ENCODE measurements at regions not wholly inside any gene's neighbourhood (a gene's known extent, or its start where the extent isn't known, plus 50 kb on each side); places are given as distances from the start of the nearest gene placed in this dataset.

DNA sequence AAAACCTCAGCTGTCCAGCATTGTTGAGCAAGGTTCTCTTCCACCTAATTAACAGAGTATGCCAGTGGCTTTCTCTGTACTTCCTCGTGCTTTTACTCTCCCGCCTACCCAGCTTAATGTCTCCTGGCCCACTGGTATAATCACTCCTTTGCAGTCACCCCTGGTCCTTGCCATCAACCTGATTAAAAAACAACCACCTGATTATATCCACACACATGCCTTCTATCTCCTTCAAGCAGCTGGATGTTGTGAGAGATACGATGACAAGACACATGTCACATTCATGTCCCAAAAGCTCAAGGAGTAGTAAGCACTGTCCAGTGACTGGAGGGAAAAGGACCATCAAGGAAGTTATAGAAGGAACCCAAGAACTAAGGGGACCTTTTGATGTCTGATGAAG lies 241.3 kb upstream of the GRIP1 start:
- Histone ChIP-seq H3K36me3 (replicated peaks) (no peaks in the 10 kb centered on the region), H3K27me3 (ENCODE audit: low read depth) (no peaks in the 10 kb centered on the region), H3K4me1 (no peaks in the 10 kb centered on the region), H3K4me3 (no peak overlapping the region), H3K9me3 (no peaks in the 10 kb centered on the region)
- in situ Hi-C loops (cut with MboI; ENCODE audit: low sequenced_read_pairs) = no loop called here
- no peak for DNase-seq (ENCODE audit: low spot score in 2 of 2)

DNA sequence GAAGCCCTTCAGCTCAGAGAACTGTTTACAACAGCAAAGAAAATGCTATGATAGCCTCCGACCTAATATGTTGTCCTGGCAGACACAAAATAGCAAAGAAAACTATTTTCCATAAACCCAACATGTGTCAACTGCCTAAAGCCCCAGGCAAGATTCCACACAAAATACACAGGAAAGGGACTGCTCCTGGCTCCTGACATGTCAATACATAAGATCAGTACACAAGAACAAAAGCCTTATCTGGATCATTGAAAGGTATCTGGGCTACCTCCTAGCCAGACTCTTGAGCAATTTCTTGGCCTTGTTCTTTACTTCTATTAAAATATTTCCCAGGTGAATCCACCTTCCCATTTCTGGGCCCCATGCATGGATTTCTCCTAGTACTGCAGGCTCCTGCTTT lies 242.3 kb upstream of the GRIP1 start:
- Histone ChIP-seq H3K4me3 (no peak overlapping the region), H3K4me1 (no peaks in the 10 kb centered on the region), H3K36me3 (replicated peaks) (no peaks in the 10 kb centered on the region), H3K9me3 (no peaks in the 10 kb centered on the region), H3K27me3 (ENCODE audit: low read depth) (no peaks in the 10 kb centered on the region)
- in situ Hi-C loops (cut with MboI; ENCODE audit: low sequenced_read_pairs) = no loop called here
- no peak for DNase-seq (ENCODE audit: low spot score in 2 of 2)

DNA sequence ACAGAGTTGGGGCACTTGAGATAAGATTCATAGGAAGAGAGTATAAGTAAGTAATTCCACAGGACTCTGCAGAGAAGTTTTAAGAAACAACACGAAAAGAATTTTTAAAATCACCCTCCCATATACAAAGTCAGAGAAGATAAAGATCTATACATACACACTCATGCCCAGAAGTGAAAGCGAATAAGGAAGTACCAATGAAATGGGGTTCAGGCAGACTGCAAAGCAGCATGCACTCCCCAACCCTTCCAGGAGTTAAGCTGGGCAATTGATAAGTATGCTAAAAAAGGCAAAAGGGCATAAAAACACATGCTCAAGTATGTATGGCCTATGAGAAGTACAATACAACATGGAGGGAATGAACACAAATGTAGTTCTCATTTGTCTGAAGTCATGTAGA lies 246.2 kb upstream of the GRIP1 start:
- no peak overlapping the region for H3K4me3 ChIP-seq
- no peaks in the 10 kb centered on the region for H3K27me3 ChIP-seq (ENCODE audit: low read depth)
- no peaks in the 10 kb centered on the region for H3K36me3 ChIP-seq (replicated peaks)
- H3K9me3 ChIP-seq = no peaks in the 10 kb centered on the region
- in situ Hi-C loops (cut with MboI; ENCODE audit: low sequenced_read_pairs) = no loop called here
- no peak for DNase-seq (ENCODE audit: low spot score in 2 of 2)
- no peaks in the 10 kb centered on the region for H3K4me1 ChIP-seq

DNA sequence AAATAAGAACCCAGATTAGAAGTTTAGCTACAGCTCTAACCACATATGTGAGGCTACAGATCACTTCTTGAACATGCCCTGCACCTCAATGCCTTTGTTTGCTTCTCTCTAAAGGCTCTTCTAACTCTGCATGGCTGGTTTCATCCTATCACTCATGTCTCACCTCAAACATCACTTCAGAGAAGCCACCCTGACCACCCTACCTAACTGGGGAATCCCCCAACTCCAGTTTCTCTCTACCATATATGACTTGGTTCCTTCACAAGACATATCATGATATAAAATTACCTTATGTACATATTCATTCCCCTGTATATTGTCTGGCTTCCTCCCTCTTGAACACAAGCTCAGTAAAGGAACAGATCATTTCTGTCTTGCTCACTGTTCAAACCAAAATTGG lies 250.2 kb upstream of the GRIP1 start:
- Histone ChIP-seq H3K4me3 (no peak overlapping the region), H3K4me1 (no peaks in the 10 kb centered on the region), H3K27me3 (ENCODE audit: low read depth) (no peaks in the 10 kb centered on the region), H3K36me3 (replicated peaks) (no peaks in the 10 kb centered on the region), H3K9me3 (no peaks in the 10 kb centered on the region)
- DNase-seq (ENCODE audit: low spot score in 2 of 2) = no peak
- in situ Hi-C loops (cut with MboI; ENCODE audit: low sequenced_read_pairs) = no loop called here

DNA sequence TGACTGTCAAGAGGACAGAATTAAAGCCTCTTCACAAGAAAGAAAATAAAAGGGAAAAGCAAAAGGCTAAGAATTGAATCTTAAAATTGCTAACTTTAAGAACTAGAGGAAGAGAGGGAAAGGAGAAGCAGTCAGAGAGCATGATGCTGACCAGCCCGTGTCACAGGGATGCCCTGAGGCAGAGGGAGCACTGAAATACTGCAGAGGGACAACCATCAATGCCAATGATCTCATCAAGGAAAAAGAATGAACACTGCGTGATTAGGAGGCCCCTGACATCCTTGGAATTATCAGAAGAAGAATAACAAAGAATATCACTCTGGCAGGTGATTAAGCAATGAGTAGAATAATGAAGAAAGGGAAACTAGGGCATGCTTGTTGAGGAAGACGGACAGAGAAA lies 252.2 kb upstream of the GRIP1 start:
- no peaks in the 10 kb centered on the region for H3K36me3 ChIP-seq (replicated peaks)
- no peak overlapping the region for H3K4me3 ChIP-seq
- H3K27me3 ChIP-seq (ENCODE audit: low read depth) = no peaks in the 10 kb centered on the region
- in situ Hi-C loops (cut with MboI; ENCODE audit: low sequenced_read_pairs) = no loop called here
- H3K4me1 ChIP-seq = no peaks in the 10 kb centered on the region
- no peak for DNase-seq (ENCODE audit: low spot score in 2 of 2)
- H3K9me3 ChIP-seq = no peaks in the 10 kb centered on the region

DNA sequence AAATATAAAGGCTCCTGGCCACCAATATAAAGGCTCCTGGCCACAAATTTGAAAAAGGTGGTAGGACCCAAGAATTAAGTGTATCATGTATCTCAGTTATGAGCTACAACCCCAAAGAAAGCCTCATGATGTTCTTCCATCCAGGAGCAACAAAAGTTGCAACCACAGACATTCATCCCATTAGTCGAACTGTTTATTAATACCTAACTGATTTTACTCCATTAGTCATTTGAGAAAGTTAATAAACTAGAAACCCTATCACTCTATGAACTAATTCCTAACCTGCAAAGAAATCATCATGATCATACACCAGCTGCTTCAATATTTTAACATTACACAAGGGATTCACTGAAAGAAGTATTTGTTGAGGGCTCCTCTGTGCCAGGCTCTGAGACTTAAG lies 253.2 kb upstream of the GRIP1 start:
- Histone ChIP-seq H3K9me3 (no peaks in the 10 kb centered on the region), H3K4me3 (no peak overlapping the region), H3K36me3 (replicated peaks) (no peaks in the 10 kb centered on the region), H3K4me1 (no peaks in the 10 kb centered on the region), H3K27me3 (ENCODE audit: low read depth) (no peaks in the 10 kb centered on the region)
- DNase-seq (ENCODE audit: low spot score in 2 of 2) = no peak
- in situ Hi-C loops (cut with MboI; ENCODE audit: low sequenced_read_pairs) = no loop called here

DNA sequence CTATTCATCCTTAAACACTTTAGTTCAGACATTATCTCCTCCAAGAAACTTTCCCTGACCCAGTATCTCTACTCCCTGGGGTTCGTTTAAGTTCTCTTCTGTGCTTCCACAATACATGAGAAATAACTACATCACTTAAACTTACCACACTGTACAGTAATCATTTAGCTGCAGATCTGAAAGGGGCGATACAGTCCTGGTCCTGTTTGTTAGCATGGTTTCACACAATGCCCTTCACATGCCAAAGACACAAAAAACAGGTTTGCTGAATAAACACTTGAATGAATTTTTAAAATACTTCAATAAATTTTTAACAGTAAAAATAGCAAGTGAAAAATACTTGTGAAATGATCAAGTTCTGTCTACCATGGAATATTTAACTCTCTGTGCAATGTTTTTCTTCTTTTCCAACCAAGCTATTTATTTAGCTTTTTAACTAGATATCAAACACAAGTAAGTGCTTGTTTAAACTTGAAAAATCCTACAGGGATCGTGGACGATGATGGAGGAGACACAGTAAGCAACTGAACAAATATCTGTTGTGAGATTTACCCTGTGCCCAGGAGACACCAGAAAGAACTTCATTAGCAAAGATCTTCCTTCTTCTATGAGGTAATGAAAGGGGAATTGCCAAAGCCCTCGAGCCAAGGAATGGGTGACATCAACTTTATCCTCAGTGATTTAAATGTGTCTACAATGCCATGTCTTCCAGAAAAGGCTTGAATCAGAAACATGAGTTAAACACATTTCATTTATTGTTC lies 255.6 kb upstream of the GRIP1 start:
- no peaks in the 10 kb centered on the region for H3K4me1 ChIP-seq
- in situ Hi-C loops (cut with MboI; ENCODE audit: low sequenced_read_pairs) = no loop called here
- no peak overlapping the region for H3K4me3 ChIP-seq
- DNase-seq (ENCODE audit: low spot score in 2 of 2) = no peak
- H3K27me3 ChIP-seq (ENCODE audit: low read depth) = no peaks in the 10 kb centered on the region
- H3K9me3 ChIP-seq = no peaks in the 10 kb centered on the region
- H3K36me3 ChIP-seq (replicated peaks) = no peaks in the 10 kb centered on the region

DNA sequence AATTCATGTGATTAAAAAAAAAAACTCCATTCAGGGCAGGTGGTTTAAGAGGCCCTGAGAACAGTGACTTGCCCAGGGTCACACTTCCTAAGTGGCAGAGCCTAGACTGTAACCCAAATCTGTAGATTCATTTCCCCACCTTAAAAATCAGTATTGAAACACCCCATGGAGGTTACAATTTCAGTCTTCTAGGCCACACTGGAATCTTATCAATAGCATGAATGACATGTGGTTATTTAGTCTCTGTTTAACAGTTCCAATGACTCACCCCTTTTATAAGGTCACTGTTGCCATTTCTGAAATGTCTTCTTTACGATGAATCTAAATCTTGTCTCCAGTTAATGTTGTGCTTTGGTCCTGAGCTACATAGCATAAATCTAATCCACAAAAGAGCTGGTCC lies 262.3 kb upstream of the GRIP1 start:
- H3K36me3 ChIP-seq (replicated peaks) = no peaks in the 10 kb centered on the region
- no peaks in the 10 kb centered on the region for H3K4me1 ChIP-seq
- no peaks in the 10 kb centered on the region for H3K9me3 ChIP-seq
- H3K4me3 ChIP-seq = no peak overlapping the region
- in situ Hi-C loops (cut with MboI; ENCODE audit: low sequenced_read_pairs) = no loop called here
- no peak for DNase-seq (ENCODE audit: low spot score in 2 of 2)
- no peaks in the 10 kb centered on the region for H3K27me3 ChIP-seq (ENCODE audit: low read depth)

DNA sequence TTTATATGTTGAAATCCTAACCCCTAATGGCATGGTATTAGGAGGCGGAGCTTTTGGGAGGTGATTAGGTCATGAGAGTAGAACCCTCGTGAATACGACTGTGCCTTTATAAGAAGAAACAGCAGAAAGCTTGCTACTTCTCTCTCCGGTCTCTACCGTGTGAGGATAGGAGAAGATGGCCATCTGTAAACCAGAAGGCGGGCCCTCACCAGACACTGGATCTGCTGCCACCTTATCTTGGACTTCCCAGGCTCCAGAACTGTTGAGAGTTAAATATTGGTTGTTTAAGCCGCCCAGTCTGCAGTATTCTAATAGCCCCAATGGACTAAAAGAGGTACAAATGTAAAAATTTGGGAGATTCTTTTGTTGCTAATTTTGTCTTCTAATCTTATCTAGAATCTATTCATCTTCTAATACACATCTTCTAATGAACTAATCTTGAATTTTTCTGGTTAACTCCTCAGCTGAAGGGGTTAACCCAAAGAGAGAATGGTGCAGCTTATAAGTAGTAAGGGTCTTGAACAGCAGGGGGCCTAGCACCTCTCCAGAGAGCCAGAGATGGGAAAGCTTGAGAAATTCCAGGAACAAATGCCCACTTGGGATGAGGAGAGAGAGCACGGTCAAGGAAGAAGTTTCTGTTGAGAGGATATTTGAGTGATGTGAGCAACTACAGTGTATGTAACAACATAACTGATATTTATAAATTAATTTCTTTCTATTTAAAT lies 264.0 kb upstream of the GRIP1 start:
- no peaks in the 10 kb centered on the region for H3K36me3 ChIP-seq (replicated peaks)
- H3K4me3 ChIP-seq = no peak overlapping the region
- no peaks in the 10 kb centered on the region for H3K4me1 ChIP-seq
- peak in 1 of 2 experiments; percentile 12 for DNase-seq (ENCODE audit: low spot score in 2 of 2)
- in situ Hi-C loops (cut with MboI; ENCODE audit: low sequenced_read_pairs) = no loop called here
- H3K9me3 ChIP-seq = no peaks in the 10 kb centered on the region
- no peaks in the 10 kb centered on the region for H3K27me3 ChIP-seq (ENCODE audit: low read depth)

DNA sequence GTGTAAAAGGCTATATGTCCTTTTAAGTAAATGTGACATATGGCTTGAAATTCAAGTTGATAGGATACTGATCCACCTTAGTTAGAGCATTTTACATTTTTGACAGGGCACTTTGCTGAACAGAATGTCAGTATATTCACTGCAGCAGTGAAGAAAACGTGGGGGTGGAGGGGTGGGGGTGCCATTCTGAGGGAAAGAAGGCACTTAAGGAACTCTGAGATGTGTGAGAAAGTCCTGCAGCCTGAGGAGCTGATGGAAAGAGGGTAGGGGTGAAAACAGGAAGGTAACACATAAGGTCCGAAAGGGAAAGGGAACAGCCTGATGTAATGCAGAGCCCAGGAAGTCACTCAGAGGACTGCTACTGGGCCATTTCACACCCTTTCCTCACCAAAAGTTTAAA lies 265.5 kb upstream of the GRIP1 start:
- in situ Hi-C loops (cut with MboI; ENCODE audit: low sequenced_read_pairs) = no loop called here
- Histone ChIP-seq H3K4me3 (no peak overlapping the region), H3K36me3 (replicated peaks) (no peaks in the 10 kb centered on the region), H3K4me1 (no peaks in the 10 kb centered on the region), H3K27me3 (ENCODE audit: low read depth) (peaks cover 2% of the 10 kb centered on the region; the same call in 1 of the 2 replicates), H3K9me3 (no peaks in the 10 kb centered on the region)
- no peak for DNase-seq (ENCODE audit: low spot score in 2 of 2)

DNA sequence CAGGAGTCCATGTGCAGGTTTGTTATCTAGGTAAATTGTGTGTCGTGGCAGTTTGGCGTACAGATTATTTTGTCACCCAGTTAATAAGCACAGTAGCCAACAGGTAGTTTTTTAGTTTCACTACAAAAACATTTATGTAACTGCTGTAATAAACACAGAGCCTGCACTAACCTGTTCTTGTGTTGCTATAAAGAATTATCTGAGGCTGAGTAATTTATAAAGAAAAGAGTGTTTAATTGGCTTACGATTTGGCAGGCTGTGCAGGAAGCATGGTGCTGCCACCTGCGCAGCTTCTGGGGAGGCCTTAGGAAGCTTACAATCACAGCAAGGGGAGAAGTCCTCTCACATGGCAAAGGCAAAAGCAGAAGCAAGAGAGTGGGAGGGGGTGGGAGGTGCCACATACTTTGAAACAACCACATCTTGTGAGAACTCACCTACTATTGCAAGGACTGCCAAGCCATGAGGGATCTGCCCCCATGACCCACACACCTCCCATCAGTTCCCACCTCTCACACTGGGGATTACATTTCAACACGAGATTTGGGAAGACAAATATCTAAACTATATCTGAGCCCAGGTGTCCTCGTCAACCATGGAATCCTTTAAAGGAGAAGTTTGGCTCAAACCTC lies 266.4 kb upstream of the GRIP1 start:
- in situ Hi-C loops (cut with MboI; ENCODE audit: low sequenced_read_pairs) = no loop called here
- Histone ChIP-seq H3K36me3 (replicated peaks) (no peaks in the 10 kb centered on the region), H3K27me3 (ENCODE audit: low read depth) (peaks cover 3% of the 10 kb centered on the region; the same call in 1 of the 2 replicates), H3K9me3 (no peaks in the 10 kb centered on the region), H3K4me1 (no peaks in the 10 kb centered on the region), H3K4me3 (no peak overlapping the region)
- no peak for DNase-seq (ENCODE audit: low spot score in 2 of 2)

DNA sequence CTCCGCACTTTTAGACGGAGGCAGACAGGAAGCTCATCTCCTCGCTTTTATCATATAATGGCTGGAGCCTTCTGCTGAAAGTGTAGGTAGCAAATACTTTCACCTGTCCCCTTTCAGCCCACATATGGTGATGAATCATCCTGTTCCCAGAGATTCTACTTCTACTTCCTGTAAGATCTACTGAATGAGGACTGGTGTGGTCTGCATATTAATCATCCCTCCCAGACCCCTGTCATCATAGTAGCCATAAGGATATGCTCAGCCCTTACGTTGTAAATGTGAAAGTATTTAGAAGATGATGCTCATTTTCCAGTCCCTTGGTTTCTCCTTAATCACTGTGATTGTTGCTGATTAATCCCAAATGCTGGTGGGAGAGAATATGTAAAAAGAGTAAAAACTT lies 268.2 kb upstream of the GRIP1 start:
- Histone ChIP-seq H3K4me3 (no peak overlapping the region), H3K4me1 (no peaks in the 10 kb centered on the region), H3K9me3 (no peaks in the 10 kb centered on the region), H3K27me3 (ENCODE audit: low read depth) (peaks cover 3% of the 10 kb centered on the region; the same call in 1 of the 2 replicates), H3K36me3 (replicated peaks) (no peaks in the 10 kb centered on the region)
- DNase-seq (ENCODE audit: low spot score in 2 of 2) = no peak
- in situ Hi-C loops (cut with MboI; ENCODE audit: low sequenced_read_pairs) = no loop called here

DNA sequence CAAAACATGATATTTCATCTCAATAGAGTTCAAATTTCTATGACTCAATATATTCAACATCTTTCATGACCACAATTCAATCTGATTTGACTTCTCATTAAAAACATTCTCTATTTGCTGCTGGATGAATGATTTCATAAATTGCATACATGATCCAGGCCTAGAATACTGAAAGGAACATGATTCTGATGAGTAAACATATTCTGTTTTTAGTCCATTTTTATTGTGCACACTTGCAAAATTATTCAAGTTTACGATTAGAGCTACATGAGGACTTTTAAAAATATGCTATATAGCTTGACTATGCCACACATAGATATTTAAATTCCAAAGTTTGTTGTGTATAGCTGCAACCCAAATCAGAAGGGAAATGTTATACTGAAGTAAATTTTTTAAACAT lies 273.8 kb upstream of the GRIP1 start:
- Histone ChIP-seq H3K4me3 (no peak overlapping the region), H3K4me1 (no peaks in the 10 kb centered on the region), H3K9me3 (no peaks in the 10 kb centered on the region), H3K36me3 (replicated peaks) (no peaks in the 10 kb centered on the region), H3K27me3 (ENCODE audit: low read depth) (peaks cover 3% of the 10 kb centered on the region; the same call in 1 of the 2 replicates)
- in situ Hi-C loops (cut with MboI; ENCODE audit: low sequenced_read_pairs) = no loop called here
- no peak for DNase-seq (ENCODE audit: low spot score in 2 of 2)

DNA sequence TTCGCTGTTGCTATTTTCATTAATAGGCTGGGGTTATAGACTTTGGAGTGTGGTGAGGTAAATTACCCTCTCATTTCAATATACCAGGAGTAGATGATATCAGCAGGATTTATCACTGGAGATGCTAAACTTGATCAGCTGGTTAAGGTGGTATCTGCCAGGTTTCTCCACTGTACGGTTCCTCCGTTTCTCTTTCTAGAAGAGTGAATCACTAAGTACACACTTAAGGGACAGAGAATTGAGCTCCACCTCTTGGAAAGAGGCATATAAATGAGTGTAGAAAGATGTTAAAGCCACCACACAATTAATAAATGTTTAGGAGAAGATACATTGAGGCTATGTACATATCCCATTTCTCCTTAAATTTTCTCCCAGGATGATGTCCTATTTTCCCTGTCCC lies 277.4 kb upstream of the GRIP1 start:
- Histone ChIP-seq H3K9me3 (no peaks in the 10 kb centered on the region), H3K27me3 (ENCODE audit: low read depth) (no peaks in the 10 kb centered on the region)
- in situ Hi-C loops (cut with MboI; ENCODE audit: low sequenced_read_pairs) = no loop called here

More for the DNA sequence above, 277.4 kb upstream of the GRIP1 start:
- Histone ChIP-seq H3K4me1 (no peaks in the 10 kb centered on the region), H3K36me3 (replicated peaks) (no peaks in the 10 kb centered on the region), H3K4me3 (no peak overlapping the region)
- no peak for DNase-seq (ENCODE audit: low spot score in 2 of 2)

All from HAP-1 (cell line).